Occipital lobe (tissue), 1 donor: ENCODE measurements at regions not wholly inside any gene's neighbourhood (a gene's known extent, or its start where the extent isn't known, plus 50 kb on each side); places are given as distances from the start of the nearest gene placed in this dataset.

Experiments used
- DNase-seq: peaks from one replicate; lab custom pipeline; 2025; lab: John Stamatoyannopoulos, UW

GRCh38 chr20:19807946-19808330 lies 49.9 kb downstream of the RIN2 start:
- DNase-seq: no peak

GRCh38 chr20:19808498-19808897 lies 50.4 kb downstream of the RIN2 start:
- DNase-seq: no peak

- DNase-seq: no peak
Measured at GRCh38 chr20:19809505-19809904, 51.4 kb downstream of the RIN2 start.

GRCh38 chr20:19811231-19811630 lies 53.2 kb downstream of the RIN2 start:
- DNase-seq: no peak

- DNase-seq: no peak
Measured at GRCh38 chr20:19812056-19812455, 54.0 kb downstream of the RIN2 start.

- DNase-seq: no peak
Measured at GRCh38 chr20:19812696-19813095, 54.6 kb downstream of the RIN2 start.

- no peak for DNase-seq
Measured at GRCh38 chr20:19813846-19814640, 56.0 kb downstream of the RIN2 start.

GRCh38 chr20:19815553-19815991 lies 57.5 kb downstream of the RIN2 start:
- no peak for DNase-seq

GRCh38 chr20:19816386-19816785 lies 58.3 kb downstream of the RIN2 start:
- DNase-seq: no peak

GRCh38 chr20:19817017-19817416 lies 59.0 kb downstream of the RIN2 start:
- no peak for DNase-seq

GRCh38 chr20:19819149-19819548 lies 61.1 kb downstream of the RIN2 start:
- DNase-seq: no peak

- DNase-seq: no peak
Measured at GRCh38 chr20:19820555-19821211, 62.6 kb downstream of the RIN2 start.

GRCh38 chr20:19821606-19822005 lies 63.5 kb downstream of the RIN2 start:
- no peak for DNase-seq

GRCh38 chr20:19823216-19823615 lies 65.2 kb downstream of the RIN2 start:
- DNase-seq: no peak

- DNase-seq: no peak
Measured at GRCh38 chr20:19823971-19824370, 65.9 kb downstream of the RIN2 start.

GRCh38 chr20:19824861-19825260 lies 66.8 kb downstream of the RIN2 start:
- DNase-seq: no peak

- DNase-seq: no peak
Measured at GRCh38 chr20:19826179-19826914, 68.3 kb downstream of the RIN2 start.

GRCh38 chr20:19827818-19828217 lies 69.8 kb downstream of the RIN2 start:
- no peak for DNase-seq

GRCh38 chr20:19828232-19828631 lies 70.2 kb downstream of the RIN2 start:
- DNase-seq: no peak

GRCh38 chr20:19830211-19830785 lies 72.2 kb downstream of the RIN2 start:
- DNase-seq: no peak

GRCh38 chr20:19832875-19833274 lies 74.8 kb downstream of the RIN2 start:
- no peak for DNase-seq

GRCh38 chr20:19833395-19833794 lies 75.3 kb downstream of the RIN2 start:
- no peak for DNase-seq
